GM21529 (cell line): ENCODE measurements at regions not wholly inside any gene's neighbourhood (a gene's known extent, or its start where the extent isn't known, plus 50 kb on each side); places are given as distances from the start of the nearest gene placed in this dataset.
A peak's percentile ranks its signal among the peaks of the same experiment; 100 is the strongest.
"Not testable (repeated sequence)": the region's sequence is repeated elsewhere in the genome, so short reads cannot be mapped to it uniquely, and the experiment has no call there.

Source experiments
- ATAC-seq: cut with Tn5 transposase; IDR thresholded peaks from one replicate; pipeline ENCODE4 v1.9.1; 2021; ENCODE audit not compliant: unreplicated experiment

DNA sequence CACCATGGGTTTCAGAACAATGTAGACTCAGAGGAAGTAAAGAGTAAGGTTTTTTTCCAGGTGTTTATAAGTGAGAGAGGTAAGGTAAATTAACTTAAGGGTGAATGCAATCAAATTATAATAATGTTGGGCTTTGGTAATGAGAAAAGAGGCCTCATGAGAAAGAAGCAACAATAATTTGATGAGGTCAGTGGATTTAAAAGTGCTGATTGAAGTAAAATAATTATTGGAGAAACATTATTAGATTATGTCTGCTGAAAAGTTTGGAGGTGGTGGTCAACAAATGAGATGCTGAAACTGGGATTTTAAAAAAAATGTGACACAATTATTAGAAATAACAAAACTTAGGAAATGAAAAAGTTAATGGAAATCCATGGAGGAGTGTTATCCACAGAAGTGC lies 187.4 kb upstream of the BRINP3 start:
- no peak for ATAC-seq

DNA sequence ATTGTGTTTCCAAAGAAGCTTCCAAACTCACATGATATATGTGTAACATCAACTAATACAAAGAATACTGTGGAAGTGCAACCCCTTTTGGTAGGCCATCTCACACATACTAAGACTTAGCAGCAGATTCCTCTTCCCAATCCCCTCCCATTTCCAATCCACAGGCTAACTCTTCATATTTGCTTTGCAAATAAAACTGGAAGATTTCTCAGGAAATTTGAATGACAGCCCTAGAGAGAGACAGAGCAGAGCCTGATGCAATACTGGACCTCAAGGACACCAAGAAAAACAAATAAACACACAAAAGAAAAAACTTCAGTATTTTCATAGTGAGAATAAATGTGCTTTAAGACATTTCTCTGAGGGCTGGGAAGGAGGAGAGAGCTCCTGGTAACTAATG lies 190.2 kb upstream of the BRINP3 start:
- no peak for ATAC-seq

GRCh38 chr1:190679044-190679443 lies 201.4 kb upstream of the BRINP3 start:
- no peak for ATAC-seq

- ATAC-seq: no peak
These were observed 201.8 kb upstream of the BRINP3 start for GRCh38 chr1:190679454-190679853.

DNA sequence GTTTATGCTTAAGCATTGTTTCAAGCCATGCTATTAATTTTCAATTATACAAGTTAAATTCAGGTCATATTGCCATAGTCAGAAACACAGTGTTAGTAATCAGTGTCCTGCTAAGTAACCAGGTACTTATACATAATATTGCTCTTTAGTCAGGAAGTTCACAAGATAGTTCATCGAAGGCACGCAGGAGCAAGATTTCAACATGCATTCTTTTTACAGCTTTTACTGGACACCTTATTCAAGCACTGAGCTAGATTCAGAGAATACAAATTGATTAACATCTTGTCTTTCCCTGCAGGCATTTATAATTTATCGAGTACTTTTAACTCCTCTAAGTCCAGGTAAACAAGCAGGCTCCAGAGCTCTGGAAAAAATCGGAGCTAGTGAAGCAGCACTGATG lies 202.3 kb upstream of the BRINP3 start:
- no peak for ATAC-seq

- no peak for ATAC-seq
These were observed 208.0 kb upstream of the BRINP3 start for GRCh38 chr1:190685676-190686075.

- ATAC-seq: no peak
These were observed 210.4 kb upstream of the BRINP3 start for GRCh38 chr1:190688096-190688495.

DNA sequence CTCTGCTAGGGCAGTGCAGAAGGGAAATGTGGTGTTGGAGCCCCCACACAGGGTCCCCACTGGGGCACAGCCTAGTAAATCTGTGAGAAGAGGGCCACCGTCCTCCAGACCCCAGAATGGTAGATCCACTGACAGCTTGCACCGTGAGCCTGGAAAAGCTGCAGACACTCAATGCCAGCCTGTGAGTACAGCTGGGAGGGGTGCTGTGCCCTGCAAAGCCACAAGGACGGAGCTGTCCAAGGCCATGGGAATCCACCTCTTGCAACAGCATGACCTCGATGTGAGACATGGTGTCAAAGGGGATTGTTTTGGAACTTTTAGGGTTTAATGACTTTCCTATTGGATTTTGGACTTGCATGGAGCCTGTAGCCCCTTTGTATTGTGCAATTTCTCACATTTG lies 220.8 kb upstream of the BRINP3 start:
- ATAC-seq: not testable (repeated sequence)

GRCh38 chr1:190699165-190699564 lies 221.5 kb upstream of the BRINP3 start:
- no peak for ATAC-seq

DNA sequence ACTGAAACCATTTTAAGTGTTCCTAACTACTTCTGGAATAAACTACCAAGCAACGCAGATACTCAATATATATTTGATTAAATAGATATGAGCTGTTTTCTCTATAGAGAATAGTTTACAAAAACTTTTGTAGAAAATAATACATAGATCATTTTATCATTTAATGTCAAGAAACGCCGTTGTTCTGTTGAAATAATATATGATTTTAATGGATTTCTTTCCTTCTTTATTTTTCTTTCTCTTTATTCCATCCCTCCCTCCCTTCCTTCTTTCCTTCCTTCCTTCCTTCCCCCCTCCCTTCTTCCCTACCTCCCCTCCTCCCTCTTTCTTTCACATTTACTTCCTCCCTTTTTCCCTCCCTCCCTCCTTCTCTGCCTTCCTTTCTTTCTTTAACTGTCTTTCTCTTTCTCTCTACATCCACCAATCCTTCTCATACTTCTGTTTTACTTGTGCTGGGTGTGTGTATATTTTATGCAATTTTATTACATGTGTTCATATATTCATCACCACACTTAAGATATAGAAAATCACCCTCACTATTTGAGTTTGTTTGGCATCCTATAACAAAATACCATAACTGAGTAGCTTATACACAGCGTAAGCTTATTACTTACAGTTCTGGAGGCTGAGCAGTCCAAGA lies 230.9 kb upstream of the BRINP3 start:
- no peak for ATAC-seq

DNA sequence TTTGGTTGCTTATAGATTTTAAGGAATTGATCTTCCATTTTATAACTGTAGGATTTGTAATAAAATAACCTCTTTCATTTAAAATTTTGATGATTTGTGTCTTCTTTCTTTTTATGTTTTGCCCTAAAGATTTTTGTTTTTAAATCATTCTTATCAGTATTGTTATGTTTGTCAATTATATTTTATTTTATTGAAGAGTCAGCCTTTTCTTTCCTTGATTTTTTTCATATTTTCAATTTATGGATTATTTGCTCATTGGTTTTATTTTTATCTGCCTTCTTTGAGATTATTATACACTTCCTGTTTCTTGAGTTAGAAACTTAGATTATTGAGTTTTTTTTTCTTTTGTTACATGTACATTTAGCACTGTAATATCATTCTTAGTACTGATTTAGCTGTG lies 233.4 kb upstream of the BRINP3 start:
- no peak for ATAC-seq

DNA sequence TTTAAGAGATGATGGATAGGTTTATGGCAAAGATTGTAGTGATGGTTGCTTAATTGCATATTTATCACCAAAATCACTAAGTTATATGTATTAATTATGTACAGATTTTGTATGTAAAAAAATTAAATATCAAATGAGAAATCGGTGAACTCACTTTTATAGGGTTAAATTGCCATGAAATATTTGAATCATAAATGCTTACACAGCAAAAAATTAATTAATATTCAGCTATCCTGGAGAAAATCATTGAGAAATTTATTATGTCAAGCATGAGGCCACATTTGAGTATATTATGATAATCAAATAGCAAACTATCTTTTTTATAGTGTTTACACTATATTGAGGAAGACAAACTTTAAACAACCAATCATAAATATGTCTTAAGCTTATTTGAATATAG lies 239.4 kb upstream of the BRINP3 start:
- no peak for ATAC-seq

DNA sequence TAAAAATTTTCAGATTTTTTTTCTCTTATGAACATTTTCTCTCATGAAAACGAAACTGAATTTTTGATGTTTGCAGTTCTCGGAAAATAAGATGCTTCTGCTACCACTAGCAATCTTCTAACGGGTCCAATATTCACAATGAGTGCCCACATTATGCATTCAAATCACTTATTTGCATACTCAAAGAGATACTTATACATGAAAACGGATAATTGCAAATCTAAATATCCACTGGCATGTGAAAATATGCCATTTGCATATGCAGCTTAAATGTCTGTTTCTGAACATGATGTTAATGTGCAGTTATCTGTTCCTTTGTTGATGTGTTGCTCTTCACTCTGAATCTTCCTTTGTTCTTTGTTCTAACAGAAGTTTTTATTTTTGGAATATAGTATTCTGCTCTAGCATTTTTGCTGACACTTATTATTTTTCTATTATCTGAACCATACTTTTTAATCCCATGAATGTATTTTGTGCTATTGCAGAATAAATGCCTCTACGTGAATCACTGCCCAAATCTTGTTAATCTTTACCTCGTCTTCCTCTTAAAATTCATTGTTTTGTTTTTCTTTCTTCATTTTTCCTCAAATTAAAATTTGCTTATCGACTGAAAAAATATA lies 259.4 kb upstream of the BRINP3 start:
- no peak for ATAC-seq

DNA sequence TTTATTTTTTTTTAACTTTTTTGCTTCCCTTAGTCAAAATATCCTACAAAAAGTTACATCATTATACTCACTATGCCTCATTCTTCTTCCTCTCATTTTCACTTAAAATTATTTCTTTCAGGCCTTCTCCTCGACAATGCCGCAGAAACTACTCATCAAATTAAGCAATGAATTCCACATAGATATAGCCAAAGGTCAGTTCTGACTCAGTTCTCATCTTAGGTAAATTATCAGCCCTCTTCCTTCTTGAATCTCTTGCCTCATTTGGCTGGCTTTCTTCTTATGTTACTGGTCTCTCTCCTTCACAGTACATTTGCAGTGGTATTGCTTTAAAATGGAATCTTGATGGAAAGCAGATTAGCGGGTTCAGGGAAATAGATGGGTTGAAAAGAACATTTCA lies 260.7 kb upstream of the BRINP3 start:
- no peak for ATAC-seq

- no peak for ATAC-seq
These were observed 262.3 kb upstream of the BRINP3 start for GRCh38 chr1:190739926-190740325.

GRCh38 chr1:190747704-190748103 lies 270.0 kb upstream of the BRINP3 start:
- ATAC-seq: no peak

GRCh38 chr1:190752131-190752530 lies 274.5 kb upstream of the BRINP3 start:
- no peak for ATAC-seq

GRCh38 chr1:190754666-190755065 lies 277.0 kb upstream of the BRINP3 start:
- ATAC-seq: no peak

GRCh38 chr1:190759807-190760206 lies 282.1 kb upstream of the BRINP3 start:
- ATAC-seq: peak; percentile 95

DNA sequence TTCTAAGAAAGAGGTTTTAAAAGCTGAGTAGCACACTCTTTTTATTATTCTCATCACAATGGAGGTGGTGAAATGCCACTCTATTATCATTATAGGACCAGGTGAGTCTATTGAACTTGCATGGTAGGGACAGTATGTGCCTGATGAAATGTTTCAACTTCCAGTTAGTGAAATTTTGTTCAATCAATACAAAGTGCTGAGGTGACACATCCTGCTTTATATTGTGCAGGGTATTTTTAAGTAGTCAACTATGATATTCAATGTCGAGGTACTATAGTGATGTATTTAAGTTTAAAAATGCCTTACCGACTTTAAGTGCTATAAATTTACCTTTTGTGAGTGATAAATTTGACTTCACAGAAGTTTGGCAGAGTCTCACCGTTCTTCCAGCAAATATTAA lies 284.7 kb upstream of the BRINP3 start:
- no peak for ATAC-seq

DNA sequence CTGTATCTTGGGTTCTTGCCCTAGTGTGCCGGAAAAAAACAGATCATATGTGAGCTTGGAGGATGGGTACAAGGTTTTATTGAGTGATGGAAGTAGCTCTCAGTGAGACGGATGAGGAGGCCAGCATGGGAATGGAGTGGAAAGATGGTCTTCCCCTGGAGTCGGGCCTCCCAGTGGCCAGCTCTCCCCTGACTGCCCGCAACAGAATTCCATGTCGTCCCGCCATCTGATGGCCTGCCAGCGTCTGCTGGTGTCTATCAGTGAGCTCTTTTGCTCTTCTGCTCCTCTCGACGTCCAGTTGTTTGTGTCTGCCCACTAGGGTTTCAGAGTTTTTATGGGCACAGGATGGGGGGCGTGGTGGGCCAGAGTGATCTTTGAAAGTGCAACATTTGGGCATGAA lies 315.2 kb upstream of the BRINP3 start:
- ATAC-seq: no peak

- ATAC-seq: no peak
These were observed 330.0 kb upstream of the BRINP3 start for GRCh38 chr1:190807629-190808028.

DNA sequence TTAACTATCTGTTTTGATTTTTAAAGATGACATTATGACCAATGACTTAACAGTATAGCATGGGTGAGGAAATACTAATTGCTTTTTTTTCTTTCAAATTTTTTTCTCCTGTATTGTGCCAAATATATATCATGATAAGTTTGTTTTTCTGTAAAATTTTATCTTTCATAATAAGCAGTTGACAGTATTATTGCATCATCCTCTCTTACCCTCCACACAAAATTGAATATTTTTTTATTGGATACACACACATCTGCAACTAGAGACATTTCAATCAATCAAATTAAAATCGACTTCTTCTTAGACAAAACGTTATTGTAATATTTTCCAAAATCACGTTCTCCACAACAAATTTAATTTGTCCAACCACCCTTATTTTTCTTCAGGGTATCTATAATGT lies 330.4 kb upstream of the BRINP3 start:
- no peak for ATAC-seq
